ENCODE measurements at regions not wholly inside any gene's neighbourhood (a gene's known extent, or its start where the extent isn't known, plus 50 kb on each side); places are given as distances from the start of the nearest gene placed in this dataset. TPM values are rescaled to one million over a fixed set of nuclear protein-coding genes. Genes with fewer than 3 reads are reported as not detected.
"Not testable (repeated sequence)": the region's sequence is repeated elsewhere in the genome, so short reads cannot be mapped to it uniquely, and the experiment has no call there.

GRCh38 chr16:29060022-29060810, 75.4 kb downstream of the LAT start:
- not testable (repeated sequence) for H3K27me3 ChIP-seq (ENCODE audit: control insufficient read depth, insufficient read depth, low read length); H3K4me1 ChIP-seq (ENCODE audit: control insufficient read depth, insufficient read depth, low read length); H3K9ac ChIP-seq (ENCODE audit: low read depth, low read length); H3K4me3 ChIP-seq (ENCODE audit: low read length); H3K9me3 ChIP-seq (replicated peaks; ENCODE audit: low read length); H3K4me2 ChIP-seq (ENCODE audit: low read length); H3K36me3 ChIP-seq (ENCODE audit: insufficient read depth, low read length)

- H3K4me3 ChIP-seq (ENCODE audit: low read length); H3K4me1 ChIP-seq (ENCODE audit: control insufficient read depth, insufficient read depth, low read length); H3K36me3 ChIP-seq (ENCODE audit: insufficient read depth, low read length); H3K9me3 ChIP-seq (replicated peaks; ENCODE audit: low read length); H3K9ac ChIP-seq (ENCODE audit: low read depth, low read length); H3K4me2 ChIP-seq (ENCODE audit: low read length); H3K27me3 ChIP-seq (ENCODE audit: control insufficient read depth, insufficient read depth, low read length): not testable (repeated sequence)
These were observed 74.7 kb downstream of the LAT start for GRCh38 chr16:29059575-29059974.

Small RNAs in the stretch of these regions (small RNA-seq; reads per million reads assigned to genes)
- not detected for gene AC025279.1
- gene SNX29P2: not detected
